B cell (primary cell): ENCODE measurements at regions not wholly inside any gene's neighbourhood (a gene's known extent, or its start where the extent isn't known, plus 50 kb on each side); places are given as distances from the start of the nearest gene placed in this dataset.

ENCODE experiments used
- EZH2 ChIP-seq: IDR thresholded peaks from 2 replicates; pipeline ENCODE4 v1.6.1; 2012; ENCODE audit warnings: borderline replicate concordance, low read depth, mild to moderate bottlenecking, moderate library complexity, low read length; ENCODE audit not compliant: insufficient read depth, poor library complexity, severe bottlenecking
- TF ChIP-seq, protein P1 (sequence below): fragments of 200-600 bp; IDR thresholded peaks from one replicate; pipeline ENCODE4 v1.8.0; 2022; ENCODE audit warnings: antibody characterized with exemption, mild to moderate bottlenecking

GRCh38 chr18:40011201-40011600, 1943.8 kb upstream of the PIK3C3 start:
- TF ChIP-seq EZH2, result no peak
- TF ChIP-seq, protein P1, sequence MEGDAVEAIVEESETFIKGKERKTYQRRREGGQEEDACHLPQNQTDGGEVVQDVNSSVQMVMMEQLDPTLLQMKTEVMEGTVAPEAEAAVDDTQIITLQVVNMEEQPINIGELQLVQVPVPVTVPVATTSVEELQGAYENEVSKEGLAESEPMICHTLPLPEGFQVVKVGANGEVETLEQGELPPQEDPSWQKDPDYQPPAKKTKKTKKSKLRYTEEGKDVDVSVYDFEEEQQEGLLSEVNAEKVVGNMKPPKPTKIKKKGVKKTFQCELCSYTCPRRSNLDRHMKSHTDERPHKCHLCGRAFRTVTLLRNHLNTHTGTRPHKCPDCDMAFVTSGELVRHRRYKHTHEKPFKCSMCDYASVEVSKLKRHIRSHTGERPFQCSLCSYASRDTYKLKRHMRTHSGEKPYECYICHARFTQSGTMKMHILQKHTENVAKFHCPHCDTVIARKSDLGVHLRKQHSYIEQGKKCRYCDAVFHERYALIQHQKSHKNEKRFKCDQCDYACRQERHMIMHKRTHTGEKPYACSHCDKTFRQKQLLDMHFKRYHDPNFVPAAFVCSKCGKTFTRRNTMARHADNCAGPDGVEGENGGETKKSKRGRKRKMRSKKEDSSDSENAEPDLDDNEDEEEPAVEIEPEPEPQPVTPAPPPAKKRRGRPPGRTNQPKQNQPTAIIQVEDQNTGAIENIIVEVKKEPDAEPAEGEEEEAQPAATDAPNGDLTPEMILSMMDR, result no peak
